HL-60 (cell line): ENCODE measurements at regions not wholly inside any gene's neighbourhood (a gene's known extent, or its start where the extent isn't known, plus 50 kb on each side); places are given as distances from the start of the nearest gene placed in this dataset.

Experiments
- DNase-seq, 2 experiments: peaks; one replicate each; pipeline ENCODE4 v3.0.0-alpha.2; 2010 to 2020; ENCODE audit warnings: low read depth in 1 of 2, low spot score in 1 of 2
- H3K27ac ChIP-seq: fragments of 250-450 bp; sonication (Bioruptor Pico); replicated peaks from 2 replicates; pipeline ENCODE4 v1.5.1; 2020; ENCODE audit warnings: mild to moderate bottlenecking, moderate library complexity
- H3K27me3 ChIP-seq: fragments of 250-450 bp; sonication (Bioruptor Pico); 2 replicates; pipeline ENCODE4 v1.5.1; 2021; ENCODE audit warnings: mild to moderate bottlenecking, moderate library complexity; ENCODE audit not compliant: insufficient read depth, poor library complexity, severe bottlenecking
- H3K4me3 ChIP-seq: replicated peaks from 2 replicates; pipeline ENCODE4 v1.5.1; 2011; ENCODE audit warnings: mild to moderate bottlenecking, control low read depth, low read length; ENCODE audit not compliant: insufficient read depth
- GABPA ChIP-seq: IDR thresholded peaks from 2 replicates; pipeline ENCODE4 v1.6.1; 2012; ENCODE audit warnings: low read depth
- POLR2AphosphoS5 ChIP-seq: IDR thresholded peaks from 2 replicates; pipeline ENCODE4 v1.6.1; 2012; ENCODE audit warnings: low read depth
- SPI1 ChIP-seq: IDR thresholded peaks from 2 replicates; pipeline ENCODE4 v1.6.1; 2012; ENCODE audit warnings: low read depth, mild to moderate bottlenecking, borderline replicate concordance
- TF ChIP-seq, protein P1 (sequence below): IDR thresholded peaks from 2 replicates; pipeline ENCODE4 v1.6.1; 2012; ENCODE audit warnings: low read depth; ENCODE audit not compliant: insufficient replicate concordance
- TF ChIP-seq, protein P2 (sequence below): IDR thresholded peaks from one replicate; pipeline ENCODE4 v1.5.1; 2011; ENCODE audit warnings: low read length, control low read depth, inconsistent platforms; ENCODE audit not compliant: insufficient read depth

DNA sequence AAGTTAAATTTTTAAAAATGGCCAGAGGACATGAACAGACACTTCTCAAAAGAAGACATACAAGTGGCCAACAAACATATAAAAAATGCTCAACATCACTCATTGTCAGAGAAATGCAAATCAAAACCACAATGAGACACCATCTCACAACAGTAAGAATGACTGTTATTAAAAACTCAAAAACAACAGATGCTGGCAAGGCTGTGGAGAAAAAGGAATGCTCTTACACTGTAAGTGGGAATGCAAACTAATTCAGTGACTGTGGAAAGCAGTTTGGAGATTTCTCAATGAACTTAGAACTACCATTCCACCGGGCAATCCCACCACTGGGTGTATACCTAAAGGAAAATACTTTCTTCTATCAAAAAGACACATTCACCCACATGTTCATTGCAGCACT lies 168.5 kb upstream of the PIK3R1 start:
- H3K27me3 ChIP-seq = no peaks in the 10 kb centered on the region
- H3K27ac ChIP-seq = no peak overlapping the region
- DNase-seq = no peak
- TF ChIP-seq POLR2AphosphoS5 (no peak), SPI1 (no peak), GABPA (no peak)
- TF ChIP-seq, protein P1, sequence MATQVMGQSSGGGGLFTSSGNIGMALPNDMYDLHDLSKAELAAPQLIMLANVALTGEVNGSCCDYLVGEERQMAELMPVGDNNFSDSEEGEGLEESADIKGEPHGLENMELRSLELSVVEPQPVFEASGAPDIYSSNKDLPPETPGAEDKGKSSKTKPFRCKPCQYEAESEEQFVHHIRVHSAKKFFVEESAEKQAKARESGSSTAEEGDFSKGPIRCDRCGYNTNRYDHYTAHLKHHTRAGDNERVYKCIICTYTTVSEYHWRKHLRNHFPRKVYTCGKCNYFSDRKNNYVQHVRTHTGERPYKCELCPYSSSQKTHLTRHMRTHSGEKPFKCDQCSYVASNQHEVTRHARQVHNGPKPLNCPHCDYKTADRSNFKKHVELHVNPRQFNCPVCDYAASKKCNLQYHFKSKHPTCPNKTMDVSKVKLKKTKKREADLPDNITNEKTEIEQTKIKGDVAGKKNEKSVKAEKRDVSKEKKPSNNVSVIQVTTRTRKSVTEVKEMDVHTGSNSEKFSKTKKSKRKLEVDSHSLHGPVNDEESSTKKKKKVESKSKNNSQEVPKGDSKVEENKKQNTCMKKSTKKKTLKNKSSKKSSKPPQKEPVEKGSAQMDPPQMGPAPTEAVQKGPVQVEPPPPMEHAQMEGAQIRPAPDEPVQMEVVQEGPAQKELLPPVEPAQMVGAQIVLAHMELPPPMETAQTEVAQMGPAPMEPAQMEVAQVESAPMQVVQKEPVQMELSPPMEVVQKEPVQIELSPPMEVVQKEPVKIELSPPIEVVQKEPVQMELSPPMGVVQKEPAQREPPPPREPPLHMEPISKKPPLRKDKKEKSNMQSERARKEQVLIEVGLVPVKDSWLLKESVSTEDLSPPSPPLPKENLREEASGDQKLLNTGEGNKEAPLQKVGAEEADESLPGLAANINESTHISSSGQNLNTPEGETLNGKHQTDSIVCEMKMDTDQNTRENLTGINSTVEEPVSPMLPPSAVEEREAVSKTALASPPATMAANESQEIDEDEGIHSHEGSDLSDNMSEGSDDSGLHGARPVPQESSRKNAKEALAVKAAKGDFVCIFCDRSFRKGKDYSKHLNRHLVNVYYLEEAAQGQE = no peak
- TF ChIP-seq, protein P2, sequence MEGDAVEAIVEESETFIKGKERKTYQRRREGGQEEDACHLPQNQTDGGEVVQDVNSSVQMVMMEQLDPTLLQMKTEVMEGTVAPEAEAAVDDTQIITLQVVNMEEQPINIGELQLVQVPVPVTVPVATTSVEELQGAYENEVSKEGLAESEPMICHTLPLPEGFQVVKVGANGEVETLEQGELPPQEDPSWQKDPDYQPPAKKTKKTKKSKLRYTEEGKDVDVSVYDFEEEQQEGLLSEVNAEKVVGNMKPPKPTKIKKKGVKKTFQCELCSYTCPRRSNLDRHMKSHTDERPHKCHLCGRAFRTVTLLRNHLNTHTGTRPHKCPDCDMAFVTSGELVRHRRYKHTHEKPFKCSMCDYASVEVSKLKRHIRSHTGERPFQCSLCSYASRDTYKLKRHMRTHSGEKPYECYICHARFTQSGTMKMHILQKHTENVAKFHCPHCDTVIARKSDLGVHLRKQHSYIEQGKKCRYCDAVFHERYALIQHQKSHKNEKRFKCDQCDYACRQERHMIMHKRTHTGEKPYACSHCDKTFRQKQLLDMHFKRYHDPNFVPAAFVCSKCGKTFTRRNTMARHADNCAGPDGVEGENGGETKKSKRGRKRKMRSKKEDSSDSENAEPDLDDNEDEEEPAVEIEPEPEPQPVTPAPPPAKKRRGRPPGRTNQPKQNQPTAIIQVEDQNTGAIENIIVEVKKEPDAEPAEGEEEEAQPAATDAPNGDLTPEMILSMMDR = no peak
- no peak overlapping the region for H3K4me3 ChIP-seq

DNA sequence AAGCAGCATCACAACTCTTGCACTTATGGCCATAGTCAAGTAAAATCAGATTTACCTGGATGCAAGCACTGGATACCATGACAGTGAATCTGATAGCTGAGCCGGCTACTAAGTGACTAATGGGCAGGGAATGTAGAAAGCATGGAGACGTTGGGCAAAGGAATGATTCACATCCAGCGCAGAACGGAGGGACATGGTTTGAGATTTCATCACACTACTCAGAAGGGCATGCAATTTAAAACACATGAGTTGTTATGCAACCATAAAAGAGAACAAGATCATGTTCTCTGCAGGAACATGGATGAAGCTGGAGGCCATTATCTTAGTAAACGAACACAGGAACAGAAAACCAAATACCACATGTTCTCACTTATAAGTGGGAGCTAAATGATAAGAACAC lies 169.1 kb upstream of the PIK3R1 start:
- peak; percentile 12 to 57 for DNase-seq
- TF ChIP-seq SPI1 (no peak), GABPA (no peak), POLR2AphosphoS5 (no peak)
- TF ChIP-seq, protein P1 = no peak
- TF ChIP-seq, protein P2 = no peak
- H3K27ac ChIP-seq = no peak overlapping the region

DNA sequence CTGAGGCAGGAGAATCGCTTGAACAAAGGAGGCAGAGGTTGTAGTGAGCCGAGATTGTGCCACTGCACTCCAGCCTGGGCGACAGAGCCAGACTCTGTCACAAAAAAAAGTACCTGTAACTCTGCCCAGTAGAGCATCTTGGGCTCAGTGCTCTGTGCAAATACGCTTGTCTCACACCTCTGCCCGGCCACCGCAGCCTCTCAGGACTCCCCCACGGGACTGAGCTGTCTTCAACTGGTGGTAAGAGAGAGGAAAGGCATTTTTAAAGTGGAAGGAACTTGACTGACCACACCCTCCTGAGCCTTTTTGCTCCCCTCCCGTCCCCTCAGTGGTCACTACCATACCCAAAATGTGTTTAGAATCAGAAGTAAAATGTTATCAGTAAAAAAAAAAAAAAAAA lies 174.3 kb upstream of the PIK3R1 start:
- no peak overlapping the region for H3K27ac ChIP-seq
- no peak for DNase-seq
- TF ChIP-seq, protein P1 = no peak
- TF ChIP-seq SPI1 (no peak), GABPA (no peak), POLR2AphosphoS5 (no peak)
- TF ChIP-seq, protein P2 = no peak

More for the DNA sequence above, 169.1 kb upstream of the PIK3R1 start:
- Histone ChIP-seq H3K27me3 (no peaks in the 10 kb centered on the region), H3K4me3 (no peak overlapping the region)

More for the DNA sequence above, 174.3 kb upstream of the PIK3R1 start:
- Histone ChIP-seq H3K27me3 (no peaks in the 10 kb centered on the region), H3K4me3 (no peak overlapping the region)
